ENCODE measurements at regions not wholly inside any gene's neighbourhood (a gene's known extent, or its start where the extent isn't known, plus 50 kb on each side); places are given as distances from the start of the nearest gene placed in this dataset.

- TF ChIP-seq PRDM10 (IDR thresholded peaks at IDR 0.05; ENCODE audit: partially characterized antibody) (no peak), ZNF165 (CRISPR knock-in tag; IDR thresholded peaks at IDR 0.05; ENCODE audit: borderline replicate concordance) (no peak), ZNF175 (CRISPR knock-in tag; IDR thresholded peaks at IDR 0.05; ENCODE audit: low read depth) (peak; percentile 91), CREB3L1 (IDR thresholded peaks at IDR 0.05; ENCODE audit: borderline replicate concordance, low read depth) (no peak), MAZ (CRISPR knock-in tag; conservative IDR thresholded peaks at IDR 0.05 in 1 of 2, IDR thresholded peaks at IDR 0.05 in 1 of 2) (peak in 1 of 2 experiments; percentile 20; a peak in 1 of 4 replicates), ZNF717 (CRISPR knock-in tag; IDR thresholded peaks at IDR 0.05) (no peak), POLR2G (IDR thresholded peaks at IDR 0.05; ENCODE audit: low read depth, low read length) (no peak), SMAD3 (CRISPR knock-in tag; conservative IDR thresholded peaks at IDR 0.05) (peak; percentile 86), HOMEZ (CRISPR knock-in tag; IDR thresholded peaks at IDR 0.05) (no peak), E4F1 (CRISPR knock-in tag; IDR thresholded peaks at IDR 0.05; ENCODE audit: borderline replicate concordance) (peak; percentile 79; the same call in 1 of the 2 replicates), FOXP1 (CRISPR knock-in tag; IDR thresholded peaks at IDR 0.05) (no peak), ZZZ3 (IDR thresholded peaks at IDR 0.05) (no peak), ETV1 (tag; conservative IDR thresholded peaks at IDR 0.05; ENCODE audit: low read depth) (peak; percentile 34), RBM15 (IDR thresholded peaks at IDR 0.05; ENCODE audit: insufficient read depth, low read length) (no peak), NONO (IDR thresholded peaks at IDR 0.05; ENCODE audit: low read depth in 2 of 2, low read length in 1 of 2) (no peak), KLF13 (tag; IDR thresholded peaks at IDR 0.05; ENCODE audit: borderline replicate concordance, low read depth) (no peak)
Observed at GRCh38 chr5:43773478-43773844, 170.5 kb downstream of the NNT start (continued).
